Activated T-cell treated with anti-CD3 and anti-CD28 coated beads, Interleukin-2, amount 50 U/mL, for 1 hour (primary cell): ENCODE measurements at regions not wholly inside any gene's neighbourhood (a gene's known extent, or its start where the extent isn't known, plus 50 kb on each side); places are given as distances from the start of the nearest gene placed in this dataset.

Experiments used
- DNase-seq: peaks from one replicate; pipeline ENCODE4 v3.0.0-alpha.2; 2020

DNA sequence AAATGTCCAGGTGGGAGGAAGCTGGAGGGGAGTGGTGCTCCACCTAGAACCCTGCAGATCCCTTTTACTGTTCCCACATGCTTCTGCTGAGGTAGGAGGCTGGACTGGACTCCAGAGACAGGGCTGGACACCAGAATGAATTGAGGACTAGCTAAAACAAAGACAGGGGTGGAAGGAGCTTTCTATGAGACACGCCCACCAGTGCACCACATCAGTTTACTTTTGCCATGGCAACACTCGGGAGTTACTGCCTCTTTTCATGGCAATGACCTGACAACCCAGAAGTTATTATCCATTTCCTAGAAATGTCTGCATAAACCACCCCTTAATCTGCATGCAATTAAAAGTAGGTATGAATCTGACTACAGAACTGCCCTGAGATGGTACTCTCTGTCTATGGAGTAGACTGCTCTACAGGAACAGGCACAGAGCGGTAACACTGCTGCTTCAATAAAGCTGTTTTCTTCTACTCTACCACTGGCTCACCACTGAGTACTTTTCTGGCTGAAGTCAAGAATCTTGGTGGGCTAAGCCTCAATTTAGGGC, 211.7 kb downstream of the TFAP2C start:
- no peak for DNase-seq

DNA sequence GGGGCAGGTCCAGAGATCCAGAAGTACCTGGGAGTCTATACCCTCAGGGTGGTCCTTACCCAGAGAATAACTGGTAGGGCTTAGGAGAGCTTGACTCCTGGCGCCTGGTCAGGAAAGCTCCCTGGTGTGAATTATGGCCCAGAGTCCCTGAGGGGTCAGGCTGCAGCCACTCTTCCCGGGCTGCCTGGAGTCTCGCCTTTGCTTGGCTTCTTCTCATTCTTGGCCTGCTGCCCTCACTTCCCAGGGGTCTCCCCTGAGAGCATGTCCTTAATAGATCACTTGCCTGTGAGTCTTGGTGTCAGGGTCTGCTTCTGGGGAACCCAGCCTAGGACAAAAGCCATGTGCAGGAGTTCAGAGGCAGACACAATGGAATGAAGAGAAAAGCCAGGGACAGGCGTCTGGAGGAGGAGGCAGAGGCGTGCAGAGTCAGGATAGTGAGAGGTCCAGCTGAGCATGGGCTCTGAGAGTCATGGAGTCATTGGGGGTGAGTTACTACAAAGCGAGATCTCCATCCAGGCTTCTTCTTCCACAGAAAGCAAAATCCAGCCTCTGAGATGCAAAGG, 212.3 kb downstream of the TFAP2C start:
- no peak for DNase-seq

DNA sequence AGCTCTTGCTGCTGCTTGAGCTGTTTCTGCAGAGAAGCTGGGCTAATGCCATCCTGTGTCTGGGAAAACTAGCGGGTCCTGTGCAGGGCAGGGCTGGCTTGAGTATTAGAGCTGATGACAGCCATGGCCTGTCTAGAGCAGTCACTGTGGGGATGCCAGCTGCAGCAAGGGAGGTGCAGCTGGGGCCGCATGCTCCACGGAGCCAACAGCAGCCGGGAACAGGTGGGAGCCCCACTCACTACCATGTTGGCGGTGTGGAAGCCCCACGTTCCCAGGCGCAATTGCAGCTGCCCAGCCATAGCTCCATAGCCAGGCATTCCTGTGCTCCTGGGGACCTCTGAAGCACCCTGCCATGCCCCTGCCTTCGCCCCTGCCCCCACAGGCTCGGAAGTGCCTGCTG, 212.9 kb downstream of the TFAP2C start:
- no peak for DNase-seq

DNA sequence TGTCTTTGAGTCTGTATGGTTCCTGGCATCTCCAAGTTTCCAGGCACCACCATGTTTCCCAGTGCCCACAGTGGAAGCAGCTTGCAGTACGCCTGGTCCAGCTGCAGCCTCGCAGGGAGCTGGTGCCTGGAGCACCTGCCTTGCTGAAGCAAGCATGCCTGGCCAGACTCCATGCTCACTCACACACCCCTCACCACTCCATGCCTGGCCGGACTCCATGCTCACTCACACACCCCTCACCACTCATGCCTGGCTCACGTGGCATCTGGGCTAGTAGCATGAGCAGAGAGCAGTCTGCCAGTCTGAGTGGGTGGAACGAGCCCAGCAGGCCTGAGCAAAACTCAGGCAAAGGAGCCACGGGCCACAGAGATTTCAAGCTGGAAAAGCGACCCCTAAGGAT, 214.3 kb downstream of the TFAP2C start:
- DNase-seq: no peak

DNA sequence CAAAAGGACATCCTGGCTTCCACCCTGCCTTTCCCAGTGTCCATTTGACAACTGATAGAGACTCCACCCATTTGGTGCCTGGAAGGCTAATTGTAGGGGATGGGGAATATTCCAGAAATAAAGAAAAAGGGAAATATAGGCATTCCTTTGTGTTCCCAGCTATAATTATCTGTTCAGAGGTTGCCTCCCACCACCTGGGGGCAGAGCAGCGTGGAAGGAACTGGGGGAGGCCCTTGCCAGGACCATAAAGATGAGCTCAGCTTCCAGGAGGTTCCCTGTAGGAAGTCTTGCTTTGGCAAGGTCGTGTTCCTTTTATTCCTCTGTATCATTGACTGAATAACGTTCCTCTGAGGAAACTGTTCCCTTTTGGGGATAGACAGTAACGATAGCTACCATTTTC, 214.7 kb downstream of the TFAP2C start:
- DNase-seq: no peak

DNA sequence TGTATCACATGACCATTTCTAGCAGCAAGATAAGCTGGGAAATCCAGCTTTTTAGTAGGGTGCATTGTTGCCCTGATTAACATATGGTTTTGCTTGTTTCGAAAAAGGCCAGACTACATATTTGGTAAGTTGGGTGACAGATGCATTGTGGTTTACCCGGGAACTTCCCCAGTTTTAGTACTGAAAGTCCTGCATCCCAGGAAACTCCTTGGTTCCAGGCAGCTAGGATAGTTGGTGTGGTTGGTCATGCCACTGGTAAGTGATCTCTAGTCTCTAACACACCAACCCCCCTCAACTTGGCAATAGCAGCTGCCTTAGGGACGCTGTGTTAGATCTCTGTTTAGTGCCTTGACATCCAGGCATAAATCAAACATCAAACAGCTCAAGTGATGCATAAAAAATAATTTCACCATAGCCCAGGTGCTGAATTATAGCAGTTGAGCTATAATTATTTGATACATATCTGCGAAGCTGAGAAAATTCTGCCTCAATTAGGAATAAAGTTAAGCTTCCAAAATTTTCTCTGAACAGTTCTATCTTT, 216.5 kb downstream of the TFAP2C start:
- DNase-seq: no peak

DNA sequence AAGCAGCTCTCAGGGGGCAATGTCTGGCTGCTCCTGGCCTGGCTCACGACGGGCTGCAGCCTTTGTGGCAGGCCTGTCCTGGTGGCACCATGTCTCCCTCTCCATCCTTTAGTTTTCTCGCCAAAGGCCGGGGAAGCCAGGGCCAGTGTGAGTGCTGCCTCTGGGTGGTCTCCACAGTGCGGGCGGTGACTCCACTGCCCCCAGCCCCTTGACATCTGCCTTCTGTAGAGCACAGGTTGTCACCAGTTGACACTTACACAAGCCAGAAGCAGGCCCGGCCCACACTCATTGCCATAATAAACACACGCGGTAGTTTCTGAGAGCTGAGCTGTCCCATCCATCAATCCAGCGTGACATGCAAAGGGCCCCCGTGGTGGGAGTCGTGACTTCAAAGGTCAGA, 219.5 kb downstream of the TFAP2C start:
- no peak for DNase-seq

DNA sequence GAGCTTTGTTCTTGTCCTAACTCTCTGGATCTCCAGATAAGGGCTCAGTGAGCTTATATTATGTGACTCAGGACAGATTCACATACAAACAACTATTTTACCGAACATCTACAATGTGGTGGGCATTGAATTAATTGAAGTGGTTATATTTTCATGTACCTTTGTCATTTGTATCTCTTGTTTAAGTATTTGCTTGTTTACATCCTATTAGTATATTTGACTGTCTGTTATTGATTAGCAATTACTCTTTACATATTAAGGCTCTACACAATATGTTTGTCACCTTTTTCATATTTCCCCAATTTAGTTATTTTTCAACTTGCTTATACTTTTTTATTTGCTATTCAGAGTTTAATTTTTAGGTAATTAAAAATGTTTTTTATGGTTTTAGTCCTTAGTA, 222.4 kb downstream of the TFAP2C start:
- no peak for DNase-seq

DNA sequence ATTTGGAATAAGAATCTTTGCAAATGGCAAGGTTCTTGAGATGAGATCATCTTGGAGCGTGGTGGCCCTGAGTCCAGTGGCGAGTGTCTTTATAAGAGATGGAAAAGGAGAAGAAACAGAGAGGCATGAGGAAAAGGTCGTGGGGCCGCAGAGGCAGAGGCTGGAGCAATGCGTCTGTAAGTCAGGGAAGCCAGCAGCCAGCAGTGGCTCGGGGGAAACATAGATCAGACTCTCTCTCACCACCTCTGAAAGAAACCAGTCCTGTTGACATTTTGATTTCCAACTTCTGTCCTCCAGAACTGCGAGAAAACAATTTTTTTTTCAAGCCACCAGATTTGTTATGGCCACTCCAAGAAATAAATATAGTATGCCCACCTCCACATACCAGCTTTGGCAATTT, 226.6 kb downstream of the TFAP2C start:
- no peak for DNase-seq

DNA sequence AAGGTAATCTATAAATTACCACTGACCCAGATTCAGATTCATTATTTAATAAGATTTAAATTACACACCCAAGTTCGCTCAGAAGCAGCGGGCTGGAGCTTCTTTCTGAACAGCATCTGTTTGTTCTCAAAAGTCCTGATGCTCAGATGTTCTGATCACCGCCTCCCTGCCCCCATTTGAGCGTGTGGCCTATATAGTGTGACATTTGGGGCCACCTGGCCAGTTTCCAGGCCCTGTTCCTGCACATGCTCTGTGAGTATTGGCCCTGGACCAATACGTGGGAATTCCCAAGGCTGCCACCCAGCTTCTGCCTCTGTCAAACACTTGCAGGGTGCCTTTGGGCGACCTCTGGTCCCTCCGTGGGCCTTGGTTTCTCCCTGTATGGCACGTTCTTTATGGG, 228.8 kb downstream of the TFAP2C start:
- no peak for DNase-seq

DNA sequence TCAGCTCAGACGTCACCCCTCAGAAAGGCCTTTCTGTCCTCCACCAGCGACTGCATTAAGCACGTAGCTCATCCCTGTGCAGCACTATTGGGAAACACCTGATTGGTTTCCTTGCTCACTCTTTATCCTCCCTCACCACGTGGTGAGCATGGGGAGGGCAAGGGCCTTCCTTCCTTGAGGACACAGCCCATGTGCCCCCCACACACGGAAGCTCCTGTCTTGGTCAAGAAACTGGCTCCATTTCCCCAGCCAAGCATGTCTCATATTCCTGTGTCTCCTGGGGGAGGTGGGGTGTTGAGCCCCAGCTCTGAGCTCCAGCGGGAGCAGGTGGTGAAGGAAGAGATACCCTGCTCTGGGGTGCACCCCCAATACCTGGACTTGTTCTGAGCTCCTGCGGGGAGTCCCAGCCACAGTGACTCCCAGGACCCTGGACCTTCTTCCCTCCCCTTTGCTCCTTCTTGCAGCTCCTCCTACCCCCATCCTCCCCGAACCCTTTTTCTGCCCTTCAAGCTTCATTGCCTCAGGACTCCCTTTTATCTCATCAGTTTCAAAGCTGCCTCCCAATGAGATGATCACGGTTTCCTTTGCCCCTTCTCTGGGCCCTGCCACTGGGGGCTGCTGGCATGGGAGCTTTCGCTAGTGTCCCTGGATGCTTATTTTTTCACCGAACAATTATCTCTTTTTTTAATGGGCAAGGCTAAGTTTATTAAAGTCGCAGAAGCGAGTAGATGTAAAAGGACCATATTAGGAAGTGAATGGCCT, 230.1 kb downstream of the TFAP2C start:
- no peak for DNase-seq

DNA sequence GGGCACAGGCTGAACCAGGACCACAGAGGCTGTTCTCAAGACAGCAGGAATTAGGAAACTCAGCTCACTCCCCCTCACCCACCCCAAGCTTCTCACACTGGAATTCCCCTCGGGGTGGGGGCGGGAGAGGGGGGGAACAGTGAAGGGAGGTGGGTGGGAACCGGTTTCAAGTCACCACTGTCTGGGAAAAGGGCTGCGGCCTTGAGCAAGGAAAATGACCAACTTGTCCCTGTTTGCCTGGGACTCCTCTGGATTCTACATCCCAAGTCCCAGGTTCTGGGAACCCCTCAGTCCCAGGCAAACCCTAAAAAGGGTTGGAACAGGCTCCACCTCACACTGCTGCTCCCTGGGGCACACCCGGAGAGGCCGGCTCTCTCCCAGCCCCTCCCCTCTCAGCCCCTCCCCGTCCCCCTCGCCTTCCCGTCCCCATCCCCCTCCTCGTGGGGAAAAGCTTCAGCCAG, 230.7 kb downstream of the TFAP2C start:
- DNase-seq: no peak

DNA sequence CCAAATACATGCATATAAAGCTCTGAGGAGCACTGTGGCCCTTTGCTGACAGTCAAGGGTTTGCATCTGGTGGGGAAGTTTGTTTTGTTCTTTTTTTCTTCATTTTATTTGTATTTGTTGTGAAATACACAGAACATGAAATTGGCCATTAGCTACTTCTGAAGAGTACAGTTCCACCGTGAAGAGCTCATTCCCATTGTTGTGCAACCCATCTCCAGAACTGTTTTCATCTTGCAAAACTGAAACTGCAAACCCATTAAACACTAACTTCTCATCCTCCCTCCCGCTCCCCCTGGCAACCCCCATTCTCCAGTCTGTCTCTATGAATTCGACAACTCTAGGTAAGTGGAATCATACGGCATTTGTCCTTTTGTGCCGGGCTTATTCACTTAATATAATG, 231.3 kb downstream of the TFAP2C start:
- no peak for DNase-seq

DNA sequence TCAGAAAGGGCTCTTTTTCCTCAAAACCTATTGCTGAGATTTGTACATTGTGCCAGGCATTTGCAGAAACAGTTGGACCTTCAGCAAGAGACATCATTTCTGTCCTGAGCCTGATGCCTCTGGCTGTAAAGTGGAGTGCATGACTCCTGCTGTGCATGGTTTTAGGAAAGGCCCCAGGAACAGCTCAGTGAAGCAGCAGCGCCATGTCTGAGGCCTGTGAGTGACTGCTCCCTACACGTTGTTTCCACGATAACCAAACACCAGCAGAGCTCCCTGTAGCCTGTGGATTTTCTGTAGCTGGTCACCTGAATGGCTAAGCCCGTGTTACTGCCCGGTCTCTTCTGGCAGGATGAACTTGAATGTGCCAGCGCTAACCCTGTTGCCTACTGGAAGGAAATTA, 232.5 kb downstream of the TFAP2C start:
- no peak for DNase-seq

DNA sequence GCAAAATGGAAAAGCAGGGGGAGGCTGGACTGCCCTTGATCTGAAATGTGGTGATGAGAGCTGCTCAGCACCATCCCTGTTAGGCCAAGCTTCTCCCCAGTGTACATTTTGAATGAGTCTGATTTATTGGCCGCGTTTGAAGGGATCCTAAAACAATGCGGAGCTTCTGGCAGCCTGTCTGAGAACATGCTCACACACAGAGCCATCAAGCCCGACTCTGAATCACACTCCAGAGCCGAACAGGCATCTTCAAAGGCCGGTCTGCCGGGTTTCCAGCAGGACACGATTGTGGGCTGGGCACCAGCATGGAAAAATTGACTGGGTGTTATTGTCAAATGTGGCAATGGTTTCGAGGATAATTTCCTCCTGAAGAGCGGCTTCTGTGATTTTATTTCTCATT, 235.9 kb downstream of the TFAP2C start:
- no peak for DNase-seq

DNA sequence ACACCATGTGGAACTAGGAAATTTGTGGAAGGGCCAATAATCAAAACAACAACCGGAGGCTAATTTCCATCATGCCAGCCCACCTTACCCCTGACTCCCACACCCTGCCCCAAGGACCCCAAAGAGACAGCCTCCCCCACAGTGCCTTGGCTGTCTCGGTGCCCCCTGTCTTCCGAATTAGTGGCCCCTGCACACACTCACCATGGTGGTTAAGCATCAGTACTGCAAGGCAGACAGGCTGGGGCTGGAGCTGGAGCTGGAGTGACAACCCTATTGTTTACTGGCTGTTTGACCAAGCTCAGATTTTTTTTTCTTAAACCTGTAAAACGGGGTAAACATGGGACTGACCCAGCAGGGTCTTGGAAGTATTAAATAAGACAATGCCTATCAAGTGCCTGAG, 238.0 kb downstream of the TFAP2C start:
- no peak for DNase-seq

DNA sequence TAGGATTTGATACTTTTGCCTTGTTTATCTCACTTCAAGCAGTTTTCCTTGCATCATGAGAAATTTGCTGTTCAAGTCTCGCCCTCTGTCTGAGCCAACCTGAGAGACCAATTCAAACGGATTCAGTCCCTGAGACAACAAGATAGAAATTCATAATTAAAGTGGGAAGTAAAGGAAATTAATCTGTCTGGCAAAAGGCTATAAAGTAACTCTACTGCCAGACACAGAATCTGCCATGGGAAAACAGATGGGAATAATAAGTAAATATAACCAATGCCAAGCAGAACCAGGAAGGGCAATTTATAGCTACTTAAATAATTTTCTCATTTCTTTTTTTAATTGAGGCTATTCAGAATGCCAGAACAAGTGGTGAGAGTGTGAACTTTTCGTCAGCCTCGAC, 239.6 kb downstream of the TFAP2C start:
- DNase-seq: no peak

DNA sequence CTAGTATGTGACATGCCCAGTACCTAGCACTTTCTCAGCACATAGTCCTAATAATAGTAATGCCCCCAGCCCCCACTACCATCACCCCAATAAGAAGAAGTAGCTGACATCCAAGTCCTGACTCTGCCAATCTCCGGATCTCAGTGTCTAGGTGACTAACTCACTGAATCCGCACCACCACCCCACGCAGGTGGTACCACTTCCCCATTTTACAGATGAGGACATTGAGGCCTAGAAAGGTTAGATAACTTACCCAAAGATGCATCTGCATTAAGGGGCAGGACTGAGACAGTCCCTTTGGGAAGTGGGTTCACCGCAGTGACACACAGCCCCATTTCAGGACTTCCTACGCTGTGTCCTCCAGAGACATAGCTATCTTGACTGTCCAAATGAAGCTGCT, 241.2 kb downstream of the TFAP2C start:
- DNase-seq: no peak

DNA sequence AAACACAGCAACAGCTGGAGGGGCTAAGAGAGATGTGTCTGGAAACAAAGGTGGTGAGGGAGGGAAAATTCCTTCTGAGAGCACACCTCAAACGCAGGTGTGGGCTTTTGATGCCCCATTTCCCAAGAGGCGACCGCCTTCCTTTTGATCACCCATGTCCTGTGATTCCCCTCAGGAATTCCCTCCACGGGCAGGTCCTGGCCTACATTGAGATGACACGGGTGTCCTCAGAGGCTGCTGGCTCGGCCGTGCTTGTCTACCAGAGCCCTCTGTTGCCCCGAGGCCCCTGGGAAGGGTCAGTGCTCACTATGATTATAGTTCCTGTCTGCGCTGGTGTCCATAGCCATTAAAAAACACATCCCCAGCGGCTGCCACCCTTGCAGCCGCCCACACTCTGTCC, 242.6 kb downstream of the TFAP2C start:
- DNase-seq: no peak

DNA sequence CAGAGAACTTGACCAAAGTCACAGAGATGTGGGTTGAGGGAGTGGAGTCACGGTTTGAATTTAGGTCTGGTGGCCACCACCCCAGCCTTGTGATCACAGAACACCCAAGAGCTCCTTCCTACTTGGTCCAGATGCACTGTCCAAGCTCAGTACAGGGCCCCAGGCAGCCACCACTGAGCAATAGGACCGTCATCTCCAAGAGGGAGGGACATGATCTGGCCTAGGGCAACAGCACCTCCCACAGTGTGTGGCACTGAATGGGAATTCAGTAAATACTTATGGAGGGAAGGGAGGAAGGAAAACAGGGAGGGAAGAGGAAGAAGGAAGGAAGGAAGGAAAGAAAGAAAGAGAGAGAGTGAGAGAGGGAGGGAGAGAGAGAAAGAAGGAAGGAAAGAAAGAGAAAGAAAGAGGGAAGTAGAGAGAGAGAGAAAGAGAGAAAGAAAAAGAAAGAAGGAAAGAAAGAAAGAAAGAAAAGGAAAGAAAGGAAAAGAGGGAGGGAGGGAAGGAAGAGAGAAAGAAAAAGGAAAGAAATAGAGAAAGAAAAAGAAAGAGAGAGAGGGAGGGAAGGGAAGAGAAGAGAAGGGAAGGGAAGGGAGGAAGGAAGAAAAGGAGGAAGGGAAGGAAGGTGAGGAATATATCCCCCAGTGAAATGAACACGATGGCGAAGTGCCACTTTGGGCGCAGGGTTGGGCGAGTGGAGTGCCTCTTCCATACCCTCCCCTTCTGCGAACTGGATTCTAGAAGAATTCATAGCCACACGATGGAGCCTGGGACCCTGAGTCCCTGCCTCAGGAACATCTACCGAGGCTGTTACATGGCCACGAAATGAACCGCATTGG, 243.7 kb downstream of the TFAP2C start:
- DNase-seq: no peak

DNA sequence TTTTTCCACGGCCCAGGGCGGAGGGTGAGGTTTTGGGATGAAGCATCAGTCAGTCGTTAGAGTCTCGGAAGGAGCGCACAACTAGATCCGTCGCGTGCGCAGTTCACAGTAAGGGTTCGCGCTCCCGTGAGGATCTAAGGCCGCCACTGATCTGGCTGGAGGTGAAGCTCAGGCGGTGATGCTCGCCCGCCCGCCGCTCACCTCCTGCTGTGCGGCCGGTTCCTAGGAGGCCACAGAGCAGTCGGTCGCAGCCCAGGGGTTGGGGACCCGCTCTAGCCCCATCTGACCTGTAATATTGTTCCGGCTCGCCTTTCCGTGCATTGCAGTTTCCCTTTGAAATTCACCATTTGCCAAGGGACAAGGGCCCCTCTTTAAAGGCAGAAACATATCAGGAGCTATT, 244.7 kb downstream of the TFAP2C start:
- DNase-seq: no peak

DNA sequence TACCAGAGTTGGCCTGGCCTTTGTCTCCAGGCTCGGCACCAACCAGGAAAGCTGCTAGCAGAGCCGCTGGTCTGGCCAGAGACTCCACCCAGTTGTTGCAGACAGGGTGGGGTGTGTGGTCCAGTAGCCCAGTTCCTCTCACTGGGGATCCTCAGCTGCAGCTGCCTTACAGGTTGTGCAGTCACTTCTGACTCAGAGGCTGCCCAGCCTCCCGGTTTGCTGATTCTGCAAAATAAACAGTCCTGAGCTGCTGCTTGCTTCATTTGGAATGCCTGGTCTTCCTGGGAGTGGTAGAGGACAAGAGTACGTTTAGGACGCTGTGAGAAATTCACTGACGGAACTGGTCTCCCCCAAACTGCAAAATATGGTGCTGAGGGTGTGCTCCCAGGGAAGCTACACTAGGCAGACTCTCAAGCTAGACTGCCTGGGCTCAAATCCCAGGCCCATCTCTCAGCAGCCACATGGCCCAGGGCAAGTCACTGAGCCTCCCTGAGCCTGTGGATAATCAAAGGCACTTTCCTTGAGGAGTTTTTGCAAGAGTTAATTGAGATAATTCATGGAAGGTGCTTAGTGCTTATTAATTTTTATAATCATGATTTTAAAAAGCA, 246.1 kb downstream of the TFAP2C start:
- no peak for DNase-seq

DNA sequence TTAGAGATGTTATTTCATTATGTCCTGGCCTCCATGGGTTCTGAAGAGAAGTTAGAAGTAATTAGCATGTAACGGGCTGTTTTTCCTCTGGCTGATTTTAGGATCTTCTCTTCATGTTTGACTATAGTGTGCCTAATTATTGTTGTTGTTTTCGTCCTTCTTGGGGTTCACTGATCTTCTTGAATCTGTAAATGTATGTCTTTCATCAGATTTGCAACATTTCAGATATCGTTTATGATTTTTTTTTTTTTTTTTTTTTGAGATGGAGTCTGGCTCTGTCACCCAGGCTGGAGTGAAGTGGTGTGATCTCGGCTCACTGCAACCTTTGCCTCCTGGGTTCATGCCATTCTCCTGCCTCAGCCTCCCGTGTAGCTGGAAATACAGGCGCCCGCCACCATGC, 246.7 kb downstream of the TFAP2C start:
- DNase-seq: no peak
